Right cardiac atrium (tissue), 5 donors: ENCODE measurements at regions not wholly inside any gene's neighbourhood (a gene's known extent, or its start where the extent isn't known, plus 50 kb on each side); places are given as distances from the start of the nearest gene placed in this dataset.
"Not testable (repeated sequence)": the region's sequence is repeated elsewhere in the genome, so short reads cannot be mapped to it uniquely, and the experiment has no call there.

Source experiments
- ATAC-seq, 2 donors: fragments of 200-7000 bp; cut with Tn5 transposase; one replicate each; pipeline versions ENCODE4 v1.8.0 to v1.9.1; 2020; ENCODE audit warnings: moderate library complexity in 2 of 2, mild to moderate bottlenecking in 1 of 2
- DNase-seq, 3 donors: peaks; one replicate each; pipeline ENCODE4 v3.0.0-alpha.2; 2020
- H3K27ac ChIP-seq: one replicate; pipeline ENCODE4 v1.5.1; 2013; ENCODE audit warnings: mild to moderate bottlenecking, low read length, control low read depth, moderate library complexity
- H3K27me3 ChIP-seq: one replicate; pipeline ENCODE4 v1.6.1; 2013; ENCODE audit not compliant: control insufficient read depth, insufficient read depth
- H3K4me1 ChIP-seq: one replicate; pipeline ENCODE4 v1.6.1; 2013; ENCODE audit warnings: low read length; ENCODE audit not compliant: control insufficient read depth, insufficient read depth
- H3K4me3 ChIP-seq: one replicate; pipeline ENCODE4 v1.5.1; 2013; ENCODE audit warnings: low read length, control low read depth
- H3K9me3 ChIP-seq: one replicate; pipeline ENCODE4 v1.6.1; 2013; ENCODE audit warnings: low read length; ENCODE audit not compliant: control insufficient read depth
- WGBS: extraction: QIAGEN DNeasy Blood & Tissue Kit; methylation state at CpG from one replicate; pipeline ENCODE4 v1.1.7; 2013; 5-methylcytosine and 5-hydroxymethylcytosine counted together
- intact Hi-C, 4 donors: fragments of 100-400 bp; cut with DNase I; formaldehyde crosslinking; loops; one replicate each; pipeline versions ENCODE4 v1.11.0 to v1.14.0; 2022 to 2023
- donor health status: healthy with polysubstance abuse.
- donor health status: DM: no; HTN: yes; CAD: no.
- donor health status: DM: no; HTN: no; CAD: no.
- donor health status: DM: no; HTN: yes; CAD: no; lungs with severe emphysema.
- donor health status: DM: yes; HTN: yes; CAD: no.

DNA sequence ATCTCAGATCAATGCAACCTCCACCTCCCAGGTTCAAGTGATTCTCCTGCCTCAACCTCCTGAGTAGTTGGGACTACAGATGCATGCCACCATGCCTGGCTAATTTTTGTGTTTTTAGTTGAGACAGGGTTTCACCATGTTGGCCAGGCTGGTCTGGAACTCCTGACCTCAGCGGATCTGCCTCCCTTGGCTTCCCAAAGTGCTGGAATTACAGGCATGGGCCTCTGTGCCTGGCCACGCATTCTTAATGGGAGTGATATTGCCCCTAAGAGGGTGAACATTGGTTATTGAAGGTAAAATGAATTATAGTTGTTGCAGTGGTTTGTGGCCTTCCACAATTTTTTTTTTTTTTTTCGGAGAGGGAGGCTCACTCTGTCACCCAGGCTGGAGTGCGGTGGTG lies 309.5 kb upstream of the ZNF337 start:
- 98% methylated on average over 4 of the region's 4 CpGs for WGBS
- DNase-seq, H3K4me1 ChIP-seq, intact Hi-C loops, H3K27me3 ChIP-seq, H3K27ac ChIP-seq, H3K9me3 ChIP-seq, H3K4me3 ChIP-seq, ATAC-seq: not testable (repeated sequence)

- DNase-seq, ATAC-seq, H3K9me3 ChIP-seq, H3K4me1 ChIP-seq, intact Hi-C loops, H3K4me3 ChIP-seq, H3K27ac ChIP-seq, H3K27me3 ChIP-seq: not testable (repeated sequence)
- WGBS = 86% methylated on average over 3 of the region's 3 CpGs
These were observed 307.3 kb upstream of the ZNF337 start for GRCh38 chr20:26003959-26004358.

DNA sequence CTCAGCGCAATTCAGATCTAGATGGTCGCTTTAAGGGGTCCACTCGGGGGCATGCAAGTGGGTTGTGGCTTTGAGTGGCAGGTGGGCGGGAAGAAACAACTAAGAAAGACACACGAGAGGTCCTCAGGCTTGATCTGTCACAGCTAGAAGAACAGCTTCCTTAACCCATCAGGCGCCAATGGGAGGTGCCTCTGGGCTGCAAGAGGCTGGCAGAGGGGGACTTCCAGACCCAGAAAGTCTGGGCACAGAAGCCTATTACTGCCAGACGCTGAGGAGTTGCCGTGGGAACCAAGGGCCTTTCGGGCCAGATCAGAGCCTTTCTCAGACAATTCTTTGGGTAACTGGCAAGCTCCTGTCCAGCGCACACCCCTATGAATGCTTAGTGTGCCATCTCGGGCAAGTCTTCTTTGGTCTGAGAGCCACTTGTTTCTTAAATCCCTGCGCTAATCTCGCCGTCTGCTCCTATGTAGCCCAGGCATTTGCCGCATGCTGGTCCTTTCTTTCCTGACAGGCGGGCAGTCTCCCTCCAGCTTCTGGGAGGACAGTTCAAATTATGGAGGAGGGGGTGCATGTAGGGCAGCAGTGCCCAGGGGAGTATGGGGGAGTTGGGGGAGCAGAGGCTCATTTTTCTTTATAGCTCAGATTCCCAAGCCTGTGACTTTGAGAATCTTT lies 300.9 kb upstream of the ZNF337 start:
- H3K4me3 ChIP-seq, DNase-seq, H3K4me1 ChIP-seq, ATAC-seq, H3K27me3 ChIP-seq, intact Hi-C loops, H3K9me3 ChIP-seq, H3K27ac ChIP-seq: not testable (repeated sequence)
- 84% methylated on average over 16 of the region's 16 CpGs for WGBS

DNA sequence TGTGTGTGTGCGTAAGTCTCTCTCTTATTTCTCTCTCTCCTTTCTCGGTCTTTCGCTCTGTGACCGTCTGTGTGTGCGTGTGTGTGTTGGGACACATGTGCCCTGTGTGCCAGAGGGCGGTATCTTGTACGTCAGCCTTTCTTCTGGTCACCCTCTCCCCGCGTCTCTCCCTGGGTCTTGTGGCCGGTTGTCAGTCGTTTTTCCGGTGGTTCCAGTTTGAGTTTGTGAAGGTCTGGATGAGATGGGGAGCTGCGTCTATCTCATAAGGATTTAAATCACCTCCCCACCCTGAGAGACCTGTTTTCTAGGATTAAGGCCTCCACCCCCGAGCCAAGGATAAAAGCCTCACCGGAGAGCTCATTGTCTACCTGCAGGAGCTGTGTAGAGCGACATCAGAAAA lies 295.5 kb upstream of the ZNF337 start:
- 90% methylated on average over 16 of the region's 16 CpGs for WGBS
- no peak for DNase-seq

DNA sequence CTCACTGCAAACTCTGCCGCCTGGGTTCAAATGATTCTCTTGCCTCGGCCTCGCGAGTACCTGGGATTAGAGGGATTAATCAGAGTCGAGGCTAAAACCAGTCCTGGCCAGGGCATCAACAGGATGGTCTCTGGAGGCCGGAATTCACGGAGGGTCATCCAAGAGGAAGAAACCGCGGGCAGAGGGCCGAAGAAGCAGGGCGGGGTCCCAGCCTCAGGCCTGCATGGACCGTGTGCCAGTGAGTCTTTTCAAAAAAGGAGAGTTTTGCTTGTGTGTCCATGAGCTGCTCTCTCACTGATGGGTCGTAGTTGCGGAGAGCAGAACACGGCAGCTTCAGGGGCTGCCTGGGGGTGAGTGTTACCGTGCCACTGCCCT lies 295.1 kb upstream of the ZNF337 start:
- Histone ChIP-seq H3K9me3 (no peaks in the 10 kb centered on the region), H3K4me1 (no peaks in the 10 kb centered on the region), H3K4me3 (no peak overlapping the region), H3K27ac (no peak overlapping the region), H3K27me3 (no peaks in the 10 kb centered on the region)
- WGBS = 93% methylated on average over 16 of the region's 16 CpGs
- DNase-seq (no peak), ATAC-seq (no peak)
- intact Hi-C loops = no loop called here

More for the DNA sequence above, 295.5 kb upstream of the ZNF337 start:
- Histone ChIP-seq H3K27me3 (no peaks in the 10 kb centered on the region), H3K4me1 (no peaks in the 10 kb centered on the region), H3K27ac (no peak overlapping the region), H3K4me3 (no peak overlapping the region), H3K9me3 (no peaks in the 10 kb centered on the region)
- no peak for ATAC-seq
- intact Hi-C loops = no loop called here

- ATAC-seq (no peak), DNase-seq (no peak)
- H3K4me1 ChIP-seq = no peaks in the 10 kb centered on the region
- WGBS = 95% methylated on average over 30 of the region's 30 CpGs
- H3K27ac ChIP-seq = no peak overlapping the region
- no peak overlapping the region for H3K4me3 ChIP-seq
- intact Hi-C loops = no loop called here
- H3K9me3 ChIP-seq = no peaks in the 10 kb centered on the region
- no peaks in the 10 kb centered on the region for H3K27me3 ChIP-seq
These were observed 294.6 kb upstream of the ZNF337 start for GRCh38 chr20:25991051-25991755.

GRCh38 chr20:25989686-25990085 lies 293.0 kb upstream of the ZNF337 start:
- H3K4me1 ChIP-seq, ATAC-seq, DNase-seq, H3K27me3 ChIP-seq, H3K9me3 ChIP-seq, H3K27ac ChIP-seq, H3K4me3 ChIP-seq, intact Hi-C loops: not testable (repeated sequence)
- 94% methylated on average over 11 of the region's 11 CpGs for WGBS

GRCh38 chr20:25989196-25989595 lies 292.5 kb upstream of the ZNF337 start:
- ATAC-seq (no peak), DNase-seq (no peak)
- H3K27ac ChIP-seq = no peak overlapping the region
- intact Hi-C loops = no loop called here
- no peaks in the 10 kb centered on the region for H3K27me3 ChIP-seq
- no peaks in the 10 kb centered on the region for H3K4me1 ChIP-seq
- 93% methylated on average over 19 of the region's 19 CpGs for WGBS
- no peak overlapping the region for H3K4me3 ChIP-seq
- no peaks in the 10 kb centered on the region for H3K9me3 ChIP-seq

GRCh38 chr20:25987928-25988560 lies 291.4 kb upstream of the ZNF337 start:
- intact Hi-C loops, H3K4me3 ChIP-seq, H3K27me3 ChIP-seq, DNase-seq, H3K27ac ChIP-seq, ATAC-seq, H3K9me3 ChIP-seq, H3K4me1 ChIP-seq: not testable (repeated sequence)
- 94% methylated on average over 14 of the region's 14 CpGs for WGBS

GRCh38 chr20:25987073-25987927 lies 290.6 kb upstream of the ZNF337 start:
- H3K27me3 ChIP-seq = no peaks in the 10 kb centered on the region
- 22% methylated on average over 46 of the region's 46 CpGs for WGBS
- H3K4me3 ChIP-seq = peak overlapping the region; percentile 47
- intact Hi-C loops = no loop called here
- DNase-seq (peak; percentile 71 to 84 (median 82)), ATAC-seq (peak; percentile 75 to 87)
- H3K27ac ChIP-seq = no peak overlapping the region
- no peaks in the 10 kb centered on the region for H3K4me1 ChIP-seq
- no peaks in the 10 kb centered on the region for H3K9me3 ChIP-seq

GRCh38 chr20:25985597-25985996 lies 288.9 kb upstream of the ZNF337 start:
- no peaks in the 10 kb centered on the region for H3K27me3 ChIP-seq
- no peak overlapping the region for H3K4me3 ChIP-seq
- H3K9me3 ChIP-seq = no peaks in the 10 kb centered on the region
- H3K27ac ChIP-seq = no peak overlapping the region
- no peak for DNase-seq
- no peaks in the 10 kb centered on the region for H3K4me1 ChIP-seq
- intact Hi-C loops = no loop called here
- ATAC-seq = no peak
- WGBS = 90% methylated on average over 15 of the region's 15 CpGs
